GM18873 (cell line): ENCODE measurements at regions not wholly inside any gene's neighbourhood (a gene's known extent, or its start where the extent isn't known, plus 50 kb on each side); places are given as distances from the start of the nearest gene placed in this dataset.

ENCODE experiments used
- ATAC-seq: cut with Tn5 transposase; IDR thresholded peaks from one replicate; pipeline ENCODE4 v1.9.1; 2021; ENCODE audit warnings: mild to moderate bottlenecking, moderate library complexity, moderate number of reproducible peaks; ENCODE audit not compliant: unreplicated experiment, low FRiP score

- ATAC-seq = no peak
Observed at GRCh38 chr20:10982692-10983091, 308.9 kb upstream of the JAG1 start.

DNA sequence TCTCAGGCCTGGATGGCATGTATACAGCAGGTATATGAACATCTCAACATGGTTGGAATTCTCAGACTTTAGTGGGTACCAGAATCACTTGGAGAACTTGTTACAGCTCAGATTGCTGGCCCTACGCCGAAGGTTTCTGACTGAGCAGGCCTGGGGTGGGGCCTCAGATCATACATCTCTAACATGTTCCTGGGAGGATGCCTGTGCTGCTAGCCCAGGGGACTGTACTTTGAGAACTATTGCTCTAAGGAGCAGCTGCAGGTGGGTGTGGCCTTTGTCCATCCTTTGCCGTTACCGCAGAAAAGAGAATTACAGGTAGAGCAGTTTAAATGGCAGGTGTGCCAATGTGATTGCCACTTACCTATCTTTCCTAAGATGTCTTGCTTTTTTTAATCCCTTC lies 310.5 kb upstream of the JAG1 start:
- no peak for ATAC-seq

GRCh38 chr20:10984913-10985312 lies 311.1 kb upstream of the JAG1 start:
- ATAC-seq = no peak

DNA sequence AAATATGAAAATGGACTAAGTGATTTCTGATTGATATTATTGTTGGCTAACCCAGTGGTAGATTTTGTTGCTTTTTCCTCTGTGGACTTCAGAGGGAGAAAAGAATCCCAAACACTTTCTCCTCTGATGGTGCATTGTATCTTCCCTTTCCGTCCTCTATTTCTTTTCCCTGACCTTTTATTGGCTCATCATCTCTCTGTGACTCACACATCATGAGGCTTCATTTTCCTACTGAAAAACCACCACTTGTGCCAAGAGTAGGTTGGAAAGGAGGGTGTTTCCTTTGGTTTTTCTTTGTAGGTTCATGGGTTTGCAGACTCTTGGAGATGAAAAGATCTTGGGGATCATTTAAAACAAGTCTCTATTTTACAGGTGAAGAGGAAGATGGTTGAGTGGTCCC lies 311.7 kb upstream of the JAG1 start:
- ATAC-seq = no peak

- no peak for ATAC-seq
Observed at GRCh38 chr20:10986586-10986985, 312.8 kb upstream of the JAG1 start.

DNA sequence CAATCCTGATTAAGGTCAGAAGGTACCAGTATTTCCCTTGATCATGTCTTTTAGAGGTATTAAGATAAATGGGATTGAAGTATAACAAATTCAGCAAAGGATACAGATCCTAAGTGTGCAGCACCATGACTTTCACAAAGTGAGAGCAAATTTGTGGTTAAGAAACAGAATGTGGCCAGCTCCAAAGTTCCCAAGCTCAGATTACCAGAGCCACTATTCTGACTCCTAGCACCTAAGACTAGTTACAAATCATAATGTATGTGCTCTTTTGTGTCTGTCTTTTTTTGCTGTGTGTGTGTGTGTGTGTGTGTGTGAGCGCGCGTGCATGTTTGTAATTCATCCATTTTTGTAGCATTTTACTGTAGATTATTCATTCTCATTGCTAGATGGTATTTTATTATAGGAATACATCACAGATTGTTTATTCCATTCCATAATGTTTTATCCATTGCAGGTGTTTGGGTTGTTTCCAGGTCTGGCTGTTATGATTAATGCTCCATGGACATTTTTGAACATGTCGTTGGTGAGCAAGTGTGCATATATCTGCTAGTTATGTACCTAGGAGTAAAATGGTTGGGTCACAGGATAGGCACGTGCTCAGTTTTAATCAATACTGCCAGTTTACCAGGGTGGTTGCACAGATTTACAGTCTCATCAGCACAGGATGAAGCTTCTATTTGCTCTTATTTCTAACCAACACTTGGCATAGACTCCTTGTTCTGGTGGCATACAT lies 314.0 kb upstream of the JAG1 start:
- no peak for ATAC-seq

DNA sequence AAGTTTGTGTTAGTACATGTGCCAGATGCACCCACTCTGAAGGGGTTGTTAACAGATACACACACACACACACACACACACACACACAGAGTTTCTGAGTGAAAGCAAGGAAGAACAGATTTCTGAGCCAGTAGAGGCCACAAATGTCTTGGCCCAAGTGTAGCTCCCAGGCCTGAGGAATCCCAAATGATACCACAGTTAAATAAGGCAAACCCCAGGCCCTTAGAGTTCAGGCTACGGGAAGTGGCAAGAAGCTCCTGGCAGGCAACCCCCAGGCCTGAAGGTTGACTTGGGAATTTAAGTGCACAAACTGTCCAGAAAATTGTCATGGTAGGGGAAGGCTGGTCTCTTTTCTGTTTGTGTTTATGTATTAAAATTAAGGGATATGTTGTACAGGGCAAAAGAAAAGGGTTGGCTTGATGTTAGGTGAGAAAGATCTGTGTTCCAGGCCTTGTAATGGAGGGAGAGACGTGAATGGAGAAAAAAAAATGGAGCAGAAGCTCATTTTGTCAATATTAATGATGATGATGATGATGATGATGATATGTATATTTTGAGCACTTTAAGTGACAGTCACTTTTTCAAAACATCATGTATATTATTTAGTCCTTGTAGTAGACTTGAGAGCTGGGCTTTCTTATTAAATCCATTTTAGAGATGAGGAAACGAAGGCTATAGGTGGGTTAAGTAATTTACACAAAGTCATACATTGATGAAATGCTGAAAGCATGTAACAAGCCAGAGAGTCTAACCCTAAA lies 317.0 kb upstream of the JAG1 start:
- no peak for ATAC-seq

DNA sequence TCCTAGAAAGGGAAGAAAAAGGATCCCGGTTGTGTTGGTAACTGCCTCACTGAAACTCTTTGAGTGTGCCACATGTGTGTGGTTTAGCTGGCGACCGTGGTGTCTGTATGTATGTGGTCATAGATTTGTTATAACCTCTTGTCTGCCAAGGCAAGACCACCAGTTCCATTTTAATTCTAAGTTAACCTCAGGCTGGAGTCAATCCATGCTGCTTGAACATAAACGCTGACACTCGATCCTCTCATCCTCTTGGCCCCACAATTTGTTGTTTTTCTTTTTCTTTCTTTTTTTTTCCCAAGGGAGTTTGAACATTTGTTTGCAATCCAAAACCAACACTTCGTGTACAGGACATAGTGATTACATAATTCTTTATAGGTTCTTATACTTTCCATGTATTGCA lies 318.9 kb upstream of the JAG1 start:
- no peak for ATAC-seq

DNA sequence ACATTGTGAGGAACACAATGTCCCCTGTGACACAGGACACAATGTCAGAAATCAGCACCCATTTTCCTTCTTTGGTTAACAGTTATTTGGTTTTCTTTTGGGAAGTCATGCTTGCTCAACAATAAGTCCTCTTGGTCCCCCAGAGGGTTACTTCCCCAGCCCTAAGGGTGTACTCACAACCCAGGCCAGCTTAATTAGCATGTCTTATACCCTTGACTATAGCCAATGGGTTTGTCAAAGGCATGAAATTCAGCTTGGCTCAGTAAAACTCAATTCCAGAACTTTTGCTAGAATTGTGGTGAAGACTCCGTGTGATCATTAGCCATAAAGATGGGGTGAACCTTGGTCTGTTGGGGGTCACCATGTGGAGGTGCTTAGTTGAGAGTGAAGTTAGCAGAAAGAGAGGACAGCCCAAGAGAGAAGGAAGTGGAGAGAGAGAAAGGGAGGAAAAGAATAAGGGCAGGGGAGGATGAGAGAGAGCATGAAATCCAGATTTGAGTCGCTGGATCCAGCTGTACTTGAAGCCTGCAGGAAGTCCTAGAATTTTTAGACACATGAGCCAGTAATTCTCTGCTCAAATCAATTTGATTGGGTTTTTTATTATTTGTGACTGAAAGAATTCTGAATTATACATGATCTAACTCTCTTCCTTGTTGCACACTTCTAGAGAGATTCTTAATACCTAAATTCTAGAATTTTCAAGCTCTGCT lies 321.3 kb upstream of the JAG1 start:
- no peak for ATAC-seq

DNA sequence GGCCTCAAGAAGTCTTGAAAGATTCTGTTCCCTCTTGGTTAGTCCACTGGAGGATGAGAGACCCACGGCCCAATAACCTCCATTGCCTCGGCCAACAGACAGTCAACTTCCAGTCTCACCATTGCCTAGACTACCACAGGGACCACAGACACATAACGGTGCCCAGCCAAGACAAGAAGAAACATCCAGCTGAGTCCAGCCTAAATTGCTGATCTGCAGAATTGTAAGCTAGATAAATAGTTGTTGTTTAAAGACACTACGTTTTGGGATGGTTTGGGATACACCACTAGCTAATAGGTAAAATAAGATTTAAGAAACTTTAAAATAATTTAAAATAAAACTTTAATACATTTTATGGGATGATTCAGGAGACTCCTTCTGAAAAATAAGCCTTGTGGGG lies 324.7 kb upstream of the JAG1 start:
- ATAC-seq = no peak

- no peak for ATAC-seq
Observed at GRCh38 chr20:11000416-11000815, 326.6 kb upstream of the JAG1 start.

GRCh38 chr20:11001302-11001701 lies 327.5 kb upstream of the JAG1 start:
- no peak for ATAC-seq

GRCh38 chr20:11001764-11002540 lies 328.2 kb upstream of the JAG1 start:
- no peak for ATAC-seq

DNA sequence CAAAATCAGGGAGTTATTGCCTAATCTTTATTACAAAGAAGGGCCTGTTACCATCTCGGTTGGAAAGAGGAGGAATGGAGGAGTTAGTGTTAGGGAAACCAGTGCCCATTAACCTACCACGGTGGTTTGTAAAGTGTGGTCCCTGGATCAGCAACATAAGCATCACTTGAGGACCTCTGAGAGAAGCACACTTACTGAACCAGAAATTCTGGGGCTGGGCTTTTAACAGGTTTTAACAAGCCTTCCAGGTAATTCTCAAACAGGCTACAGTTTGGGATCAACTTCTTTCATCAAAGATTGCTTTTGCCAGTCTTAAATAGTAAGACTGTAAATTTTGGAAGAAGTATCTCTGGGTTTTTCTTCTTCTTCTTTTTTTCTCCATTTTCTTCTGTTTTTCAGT lies 329.5 kb upstream of the JAG1 start:
- no peak for ATAC-seq

GRCh38 chr20:11008444-11009033 lies 334.7 kb upstream of the JAG1 start:
- no peak for ATAC-seq

DNA sequence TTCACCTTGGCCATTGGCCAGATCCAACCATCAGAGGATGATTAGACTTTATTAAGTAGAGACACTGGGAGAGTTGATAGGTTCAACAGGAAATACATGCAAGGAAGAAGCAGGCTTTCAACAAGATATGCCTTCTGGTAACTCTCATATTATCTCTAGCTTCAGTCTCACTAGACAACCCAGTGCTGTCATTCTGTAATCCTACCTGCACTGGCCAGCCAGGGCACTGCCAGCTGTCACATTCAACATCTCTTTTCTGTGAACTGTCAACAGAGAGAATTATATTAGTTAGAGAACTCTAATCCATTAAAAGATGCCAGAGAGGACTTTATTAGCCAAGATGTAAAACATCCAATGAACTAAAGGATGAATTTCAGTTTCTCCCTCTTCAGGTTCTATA lies 337.9 kb upstream of the JAG1 start:
- no peak for ATAC-seq

- no peak for ATAC-seq
Observed at GRCh38 chr20:11012975-11013374, 339.2 kb upstream of the JAG1 start.

DNA sequence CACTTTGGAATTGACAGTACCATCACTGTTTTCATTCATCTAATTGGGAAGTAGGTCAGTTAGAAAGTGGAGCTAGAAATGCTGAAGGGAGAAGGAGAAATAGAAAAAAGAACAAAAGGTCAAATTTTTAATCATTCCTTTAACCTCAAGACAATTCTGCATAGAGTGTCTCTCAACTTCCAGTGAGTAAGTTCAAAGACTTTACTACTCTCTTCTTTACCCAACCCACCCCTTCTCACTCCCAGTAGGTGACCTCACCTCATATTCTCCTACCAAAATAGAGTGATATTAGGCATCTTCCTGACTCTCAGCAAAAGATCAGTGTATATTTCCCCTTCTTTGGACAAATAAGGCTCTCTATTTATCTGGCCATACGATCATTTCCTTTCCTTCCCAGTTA lies 340.0 kb upstream of the JAG1 start:
- no peak for ATAC-seq

GRCh38 chr20:11015440-11015839 lies 341.6 kb upstream of the JAG1 start:
- ATAC-seq = no peak

GRCh38 chr20:11017446-11017845 lies 343.6 kb upstream of the JAG1 start:
- no peak for ATAC-seq
